ENCODE measurements at regions not wholly inside any gene's neighbourhood (a gene's known extent, or its start where the extent isn't known, plus 50 kb on each side); places are given as distances from the start of the nearest gene placed in this dataset.
A peak's percentile ranks its signal among the peaks of the same experiment; 100 is the strongest.

- no peak for DNase-seq
- H2AFZ ChIP-seq (ENCODE audit: insufficient read depth, low read depth, low read length, poor library complexity, severe bottlenecking): no peak overlapping the region
- no peaks in the 10 kb centered on the region for H3K27me3 ChIP-seq (ENCODE audit: control insufficient read depth in 2 of 2, insufficient read depth in 2 of 2, low read length in 2 of 2)
- H3K9me3 ChIP-seq (replicated peaks in 1 of 2; ENCODE audit: control insufficient read depth in 1 of 2, insufficient read depth in 1 of 2, low read length in 2 of 2): peaks cover 0 to 7% of the 10 kb centered on the region in 2 donors
- intact Hi-C loops (cut with micrococcal nuclease): no loop called here
- WGBS (ENCODE audit: insufficient coverage): 89% methylated on average over 16 of the region's 23 CpGs
- peaks cover 3 to 13% (median 6%) of the 10 kb centered on the region in 7 donors for H3K9me3 Mint-ChIP-seq
- H3K4me3 Mint-ChIP-seq: no peak overlapping the region
- no peak overlapping the region for H3K4me2 ChIP-seq (replicated peaks; ENCODE audit: extremely low read depth, low read length, poor library complexity, severe bottlenecking)
- no peaks in the 10 kb centered on the region for H3K4me1 Mint-ChIP-seq
- peak overlapping the region in 1 of 7 donors; percentile 4 for H3K27ac Mint-ChIP-seq
- no peak overlapping the region for H3K4me3 ChIP-seq (replicated peaks in 1 of 3; ENCODE audit: low read depth in 2 of 3, low read length in 3 of 3)
- H3K27ac ChIP-seq (ENCODE audit: low read depth in 1 of 2, low read length in 2 of 2): no peak overlapping the region
- peaks cover 0 to 5% (median 2%) of the 10 kb centered on the region in 3 donors for H3K27me3 Mint-ChIP-seq (ENCODE audit: low read depth in 3 of 3)
- no peaks in the 10 kb centered on the region for H3K36me3 ChIP-seq (replicated peaks in 1 of 2; ENCODE audit: control insufficient read depth in 1 of 2, insufficient read depth in 2 of 2, low read length in 2 of 2)
- no peaks in the 10 kb centered on the region for H3K4me1 ChIP-seq (ENCODE audit: control insufficient read depth in 1 of 2, insufficient read depth in 2 of 2, low read length in 2 of 2)
- H4K20me1 ChIP-seq (ENCODE audit: insufficient read depth, low read length): no peaks in the 10 kb centered on the region
- TF ChIP-seq, protein P1, sequence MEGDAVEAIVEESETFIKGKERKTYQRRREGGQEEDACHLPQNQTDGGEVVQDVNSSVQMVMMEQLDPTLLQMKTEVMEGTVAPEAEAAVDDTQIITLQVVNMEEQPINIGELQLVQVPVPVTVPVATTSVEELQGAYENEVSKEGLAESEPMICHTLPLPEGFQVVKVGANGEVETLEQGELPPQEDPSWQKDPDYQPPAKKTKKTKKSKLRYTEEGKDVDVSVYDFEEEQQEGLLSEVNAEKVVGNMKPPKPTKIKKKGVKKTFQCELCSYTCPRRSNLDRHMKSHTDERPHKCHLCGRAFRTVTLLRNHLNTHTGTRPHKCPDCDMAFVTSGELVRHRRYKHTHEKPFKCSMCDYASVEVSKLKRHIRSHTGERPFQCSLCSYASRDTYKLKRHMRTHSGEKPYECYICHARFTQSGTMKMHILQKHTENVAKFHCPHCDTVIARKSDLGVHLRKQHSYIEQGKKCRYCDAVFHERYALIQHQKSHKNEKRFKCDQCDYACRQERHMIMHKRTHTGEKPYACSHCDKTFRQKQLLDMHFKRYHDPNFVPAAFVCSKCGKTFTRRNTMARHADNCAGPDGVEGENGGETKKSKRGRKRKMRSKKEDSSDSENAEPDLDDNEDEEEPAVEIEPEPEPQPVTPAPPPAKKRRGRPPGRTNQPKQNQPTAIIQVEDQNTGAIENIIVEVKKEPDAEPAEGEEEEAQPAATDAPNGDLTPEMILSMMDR (IDR thresholded peaks at IDR 0.05): no peak
- no peaks in the 10 kb centered on the region for H3K79me2 ChIP-seq (ENCODE audit: insufficient read depth, low read length)
- no peaks in the 10 kb centered on the region for H3K36me3 Mint-ChIP-seq
- no peak overlapping the region for H3K9ac ChIP-seq (ENCODE audit: insufficient read depth, low read length, poor library complexity, severe bottlenecking)
Measured at GRCh38 chr6:170180671-170181337, 110.1 kb downstream of the DLL1 start.

GRCh38 chr6:170179616-170180324 lies 111.1 kb downstream of the DLL1 start:
- no peak overlapping the region for H3K27ac Mint-ChIP-seq
- 95% methylated on average over 7 of the region's 10 CpGs for WGBS (ENCODE audit: insufficient coverage)
- Histone ChIP-seq H3K4me3 (replicated peaks in 1 of 3; ENCODE audit: low read depth in 2 of 3, low read length in 3 of 3) (no peak overlapping the region), H3K36me3 (replicated peaks in 1 of 2; ENCODE audit: control insufficient read depth in 1 of 2, insufficient read depth in 2 of 2, low read length in 2 of 2) (no peaks in the 10 kb centered on the region), H3K27ac (ENCODE audit: low read depth in 1 of 2, low read length in 2 of 2) (no peak overlapping the region), H4K20me1 (ENCODE audit: insufficient read depth, low read length) (no peaks in the 10 kb centered on the region), H3K9ac (ENCODE audit: insufficient read depth, low read length, poor library complexity, severe bottlenecking) (no peak overlapping the region), H2AFZ (ENCODE audit: insufficient read depth, low read depth, low read length, poor library complexity, severe bottlenecking) (no peak overlapping the region), H3K4me1 (ENCODE audit: control insufficient read depth in 1 of 2, insufficient read depth in 2 of 2, low read length in 2 of 2) (peaks cover 0 to 1% of the 10 kb centered on the region in 2 donors), H3K4me2 (replicated peaks; ENCODE audit: extremely low read depth, low read length, poor library complexity, severe bottlenecking) (no peak overlapping the region), H3K27me3 (ENCODE audit: control insufficient read depth in 2 of 2, insufficient read depth in 2 of 2, low read length in 2 of 2) (no peaks in the 10 kb centered on the region), H3K79me2 (ENCODE audit: insufficient read depth, low read length) (no peaks in the 10 kb centered on the region), H3K9me3 (replicated peaks in 1 of 2; ENCODE audit: control insufficient read depth in 1 of 2, insufficient read depth in 1 of 2, low read length in 2 of 2) (peaks cover 0 to 7% of the 10 kb centered on the region in 2 donors)
- peaks cover 0 to 7% (median 2%) of the 10 kb centered on the region in 3 donors for H3K27me3 Mint-ChIP-seq (ENCODE audit: low read depth in 3 of 3)
- H3K36me3 Mint-ChIP-seq: no peaks in the 10 kb centered on the region
- intact Hi-C loops (cut with micrococcal nuclease): no loop called here
- TF ChIP-seq, protein P1 (IDR thresholded peaks at IDR 0.05): no peak
- H3K4me1 Mint-ChIP-seq: no peaks in the 10 kb centered on the region
- peaks cover 2 to 11% (median 6%) of the 10 kb centered on the region in 7 donors for H3K9me3 Mint-ChIP-seq
- H3K4me3 Mint-ChIP-seq: no peak overlapping the region
- no peak for DNase-seq

Data from CD14-positive monocyte (primary cell).